ENCODE measurements at regions not wholly inside any gene's neighbourhood (a gene's known extent, or its start where the extent isn't known, plus 50 kb on each side); places are given as distances from the start of the nearest gene placed in this dataset.

- no peak overlapping the region for H3K27ac Mint-ChIP-seq
- H3K4me1 Mint-ChIP-seq: no peaks in the 10 kb centered on the region
- no peaks in the 10 kb centered on the region for H3K36me3 Mint-ChIP-seq (ENCODE audit: low read depth)
These were observed 302.5 kb upstream of the UGT8 start for GRCh38 chr4:114296126-114296525.

GRCh38 chr4:114302472-114302871 lies 296.1 kb upstream of the UGT8 start:
- no peaks in the 10 kb centered on the region for H3K4me1 Mint-ChIP-seq
- peaks cover 8% of the 10 kb centered on the region for H3K9me3 Mint-ChIP-seq
- no peaks in the 10 kb centered on the region for H3K36me3 Mint-ChIP-seq (ENCODE audit: low read depth)
- no peaks in the 10 kb centered on the region for H3K27me3 Mint-ChIP-seq (ENCODE audit: low read depth)
- TF ChIP-seq CTCF (IDR thresholded peaks at IDR 0.05; ENCODE audit: unreplicated experiment in 3 of 3): no peak
- peak overlapping the region in 1 of 3 experiments; percentile 61 for H3K27ac Mint-ChIP-seq
- H3K4me3 Mint-ChIP-seq: no peak overlapping the region

More at GRCh38 chr4:114296126-114296525, 302.5 kb upstream of the UGT8 start:
- no peak for TF ChIP-seq CTCF (IDR thresholded peaks at IDR 0.05; ENCODE audit: unreplicated experiment in 3 of 3)
- Mint-ChIP-seq H3K9me3 (peaks cover 27% of the 10 kb centered on the region), H3K4me3 (no peak overlapping the region), H3K27me3 (ENCODE audit: low read depth) (no peaks in the 10 kb centered on the region)

- H3K36me3 Mint-ChIP-seq (ENCODE audit: low read depth): no peaks in the 10 kb centered on the region
- peak overlapping the region; percentile 25 to 72 (median 59) for H3K27ac Mint-ChIP-seq
- no peaks in the 10 kb centered on the region for H3K4me1 Mint-ChIP-seq
- H3K9me3 Mint-ChIP-seq: peaks cover 8% of the 10 kb centered on the region
- no peaks in the 10 kb centered on the region for H3K27me3 Mint-ChIP-seq (ENCODE audit: low read depth)
- no peak for TF ChIP-seq CTCF (IDR thresholded peaks at IDR 0.05; ENCODE audit: unreplicated experiment in 3 of 3)
- H3K4me3 Mint-ChIP-seq: no peak overlapping the region
These were observed 294.6 kb upstream of the UGT8 start for GRCh38 chr4:114304046-114304445.

- Mint-ChIP-seq H3K36me3 (ENCODE audit: low read depth) (no peaks in the 10 kb centered on the region), H3K27ac (peak overlapping the region; percentile 25 to 72 (median 59)), H3K9me3 (peaks cover 8% of the 10 kb centered on the region), H3K4me3 (no peak overlapping the region), H3K4me1 (no peaks in the 10 kb centered on the region), H3K27me3 (ENCODE audit: low read depth) (no peaks in the 10 kb centered on the region)
- TF ChIP-seq CTCF (IDR thresholded peaks at IDR 0.05; ENCODE audit: unreplicated experiment in 3 of 3): no peak
These were observed 294.0 kb upstream of the UGT8 start for GRCh38 chr4:114304567-114304966.

GRCh38 chr4:114306946-114307345 lies 291.7 kb upstream of the UGT8 start:
- H3K9me3 Mint-ChIP-seq: no peaks in the 10 kb centered on the region
- no peaks in the 10 kb centered on the region for H3K27me3 Mint-ChIP-seq (ENCODE audit: low read depth)
- H3K36me3 Mint-ChIP-seq (ENCODE audit: low read depth): no peaks in the 10 kb centered on the region
- no peak overlapping the region for H3K4me3 Mint-ChIP-seq
- H3K4me1 Mint-ChIP-seq: peaks cover 5% of the 10 kb centered on the region
- no peak for TF ChIP-seq CTCF (IDR thresholded peaks at IDR 0.05; ENCODE audit: unreplicated experiment in 3 of 3)
- H3K27ac Mint-ChIP-seq: no peak overlapping the region

GRCh38 chr4:114310296-114310925 lies 288.2 kb upstream of the UGT8 start:
- no peaks in the 10 kb centered on the region for H3K9me3 Mint-ChIP-seq
- H3K4me3 Mint-ChIP-seq: no peak overlapping the region
- H3K36me3 Mint-ChIP-seq (ENCODE audit: low read depth): no peaks in the 10 kb centered on the region
- no peak for TF ChIP-seq CTCF (IDR thresholded peaks at IDR 0.05; ENCODE audit: unreplicated experiment in 3 of 3)
- no peaks in the 10 kb centered on the region for H3K27me3 Mint-ChIP-seq (ENCODE audit: low read depth)
- H3K27ac Mint-ChIP-seq: no peak overlapping the region
- peaks cover 5% of the 10 kb centered on the region for H3K4me1 Mint-ChIP-seq
